Fibroblast of skin of left biceps (primary cell): ENCODE measurements at regions not wholly inside any gene's neighbourhood (a gene's known extent, or its start where the extent isn't known, plus 50 kb on each side); places are given as distances from the start of the nearest gene placed in this dataset.

Experiments
- DNase-seq, 2 experiments: peaks; one replicate each; pipeline ENCODE4 v3.0.0-alpha.2; 2013; ENCODE audit warnings: low read depth in 2 of 2

DNA sequence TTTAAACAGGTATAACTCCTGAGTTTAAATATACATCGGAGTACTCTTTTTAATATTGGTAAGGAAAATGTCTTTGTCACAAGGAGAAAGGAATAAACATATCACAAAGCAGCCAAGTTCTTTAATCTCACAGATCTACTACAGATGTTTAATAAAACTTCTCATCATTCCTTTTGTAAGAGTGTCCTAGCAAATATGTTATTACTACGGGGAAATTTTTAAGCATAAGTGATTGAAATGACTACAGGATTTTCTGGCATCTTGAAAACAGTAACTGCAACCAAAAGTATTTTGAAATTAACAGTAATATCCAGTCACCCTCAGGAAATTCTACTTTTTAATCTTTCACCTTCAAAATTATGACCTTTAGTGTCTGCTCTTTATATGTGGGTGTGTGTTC lies 403.1 kb downstream of the IRS1 start:
- no peak for DNase-seq

DNA sequence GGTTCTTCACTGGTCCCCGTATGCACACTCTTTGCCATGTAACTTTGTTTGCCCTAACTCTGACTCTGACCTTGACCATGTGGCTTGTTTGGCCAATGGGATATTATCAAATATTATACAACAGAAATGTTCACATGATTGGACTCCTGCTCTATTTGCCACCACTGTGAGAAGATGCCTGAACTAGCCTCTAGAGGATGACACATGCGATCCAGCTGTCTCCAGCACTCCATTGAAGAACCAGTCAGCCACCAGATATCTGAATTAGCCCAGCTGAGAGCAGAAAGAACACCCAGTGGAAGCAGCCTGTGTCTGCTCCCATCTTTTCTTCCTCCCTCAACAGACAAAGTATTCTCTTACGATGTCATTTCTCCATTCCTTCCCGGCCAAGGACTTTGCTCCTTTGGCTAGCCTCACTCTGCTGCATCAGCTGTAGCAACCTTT lies 412.1 kb downstream of the IRS1 start:
- DNase-seq, result no peak

DNA sequence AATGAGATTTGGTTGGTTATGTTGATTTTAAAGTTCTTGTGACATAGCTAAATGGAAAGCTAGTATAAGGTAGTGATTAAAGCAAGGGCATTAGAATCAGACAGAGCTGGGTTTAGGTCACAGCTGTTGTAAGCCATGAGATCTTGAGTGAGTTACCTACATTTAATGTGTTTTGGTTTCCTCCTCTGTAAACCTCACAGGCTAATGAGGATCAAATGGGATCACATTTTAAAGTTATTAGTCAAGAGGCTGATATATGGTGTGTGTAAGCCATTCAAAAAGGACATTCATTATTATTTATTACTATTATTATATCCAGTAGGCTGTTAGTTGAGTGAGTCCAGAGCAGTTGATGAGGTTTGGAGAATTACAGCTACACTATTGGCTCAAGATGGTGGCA lies 416.2 kb downstream of the IRS1 start:
- DNase-seq, result no peak

DNA sequence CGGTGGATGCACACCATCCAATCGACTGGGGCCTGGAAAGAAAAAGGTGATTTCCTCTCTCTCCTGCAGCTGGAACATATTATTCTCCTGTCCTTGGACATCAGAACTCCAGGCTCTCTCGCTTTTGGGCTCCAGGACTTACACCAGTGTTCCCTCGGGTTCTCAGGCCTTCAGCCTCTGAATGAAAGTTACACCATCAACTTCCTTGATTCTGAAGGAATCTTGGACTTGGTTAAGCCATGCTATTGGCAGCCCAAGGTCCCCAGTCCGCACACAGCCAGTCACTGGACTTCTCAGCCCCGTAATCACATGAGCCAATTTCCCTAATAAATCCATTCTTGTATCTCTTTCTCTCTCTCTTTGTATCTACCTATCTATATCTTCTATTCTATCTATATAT lies 418.9 kb downstream of the IRS1 start:
- DNase-seq, result no peak

DNA sequence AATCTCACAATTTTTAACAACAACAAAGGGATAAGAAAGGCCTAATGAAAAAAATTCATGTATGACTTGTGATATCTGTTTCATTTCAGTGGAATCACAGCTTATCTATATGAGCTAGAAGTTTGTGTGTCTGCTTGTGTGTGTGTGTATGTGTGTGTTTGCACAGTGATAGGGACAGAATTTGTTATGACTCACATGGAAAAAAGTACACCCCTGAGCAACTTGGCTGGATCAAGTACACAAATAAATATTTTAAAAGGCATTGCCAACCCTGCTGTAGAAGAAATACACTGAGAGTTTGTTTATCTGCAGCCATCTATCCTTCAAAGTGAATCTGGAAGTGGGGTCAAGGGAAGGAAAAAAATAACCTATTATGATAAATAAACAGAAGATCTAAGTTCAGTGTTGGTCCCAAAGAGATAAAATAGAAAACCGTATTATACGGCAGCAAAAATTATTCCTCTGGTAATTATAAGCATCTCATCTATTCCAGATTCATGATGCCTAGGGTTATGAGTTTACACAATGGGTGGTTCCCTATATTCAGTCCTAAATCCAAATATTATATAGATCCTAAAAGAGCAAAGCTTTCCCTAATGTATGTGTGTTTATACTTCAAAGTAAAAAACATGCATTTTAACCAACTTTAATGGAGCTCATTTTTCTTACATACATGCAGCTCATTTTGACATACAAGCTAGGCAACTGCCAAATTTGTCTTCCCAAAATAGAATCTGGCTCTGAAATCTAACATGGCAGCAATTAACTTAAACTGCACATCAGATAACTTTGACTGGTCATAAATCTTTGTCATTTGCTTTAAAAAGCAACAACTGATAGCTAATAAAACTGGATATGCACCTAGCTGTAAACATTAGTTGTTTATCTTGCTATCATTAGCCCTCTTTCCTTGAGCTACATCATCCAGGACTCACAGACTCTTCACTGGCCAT lies 420.6 kb downstream of the IRS1 start:
- no peak for DNase-seq

DNA sequence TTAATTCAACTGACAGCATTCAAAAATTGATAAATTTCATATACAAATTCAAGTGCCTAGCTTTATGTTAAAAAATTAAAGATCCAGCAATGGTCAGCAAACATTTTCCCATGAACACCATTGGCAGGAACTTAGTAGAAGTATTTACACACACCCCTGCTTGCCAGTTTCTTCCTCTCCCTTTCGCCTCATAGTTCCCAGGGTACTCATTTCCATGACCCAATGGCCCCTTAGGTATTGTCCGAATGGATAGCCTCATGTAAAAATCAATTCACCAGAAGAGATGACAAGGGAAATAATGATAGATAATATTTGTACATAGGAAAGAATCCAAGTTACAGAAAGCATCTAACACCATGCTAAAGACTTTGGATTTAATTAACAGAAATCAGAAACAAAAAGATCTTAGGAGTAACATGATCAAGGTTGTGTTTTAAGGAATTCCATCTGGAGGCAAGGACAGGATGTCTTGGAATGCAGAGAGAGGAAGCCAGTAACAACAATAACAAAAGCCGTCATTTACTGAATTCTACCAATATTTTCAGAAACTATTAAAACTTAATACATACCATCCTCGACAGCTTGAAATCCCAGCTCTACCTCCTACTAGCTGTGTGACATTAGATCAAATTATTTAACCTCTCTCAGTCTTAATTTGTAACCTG lies 423.0 kb downstream of the IRS1 start:
- DNase-seq, result no peak

DNA sequence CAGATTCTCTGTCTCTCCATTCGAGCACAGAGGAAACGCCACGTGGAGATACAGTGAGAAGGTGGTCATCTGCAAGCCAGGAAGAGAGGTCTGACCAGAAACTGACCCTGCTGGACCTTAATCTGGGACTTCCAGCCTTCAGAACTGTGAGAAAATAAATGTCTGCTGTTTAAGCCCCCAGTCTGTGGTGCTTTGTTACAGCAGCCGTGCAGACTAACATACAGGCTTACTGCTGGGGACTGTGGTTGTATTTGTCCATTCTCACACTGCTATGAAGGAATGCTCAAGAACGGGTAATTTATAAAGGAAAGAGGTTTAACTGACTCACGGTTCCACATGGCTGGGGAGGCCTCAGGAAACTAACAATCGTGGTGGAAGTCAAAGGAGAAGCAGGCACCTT lies 432.7 kb downstream of the IRS1 start:
- no peak for DNase-seq

DNA sequence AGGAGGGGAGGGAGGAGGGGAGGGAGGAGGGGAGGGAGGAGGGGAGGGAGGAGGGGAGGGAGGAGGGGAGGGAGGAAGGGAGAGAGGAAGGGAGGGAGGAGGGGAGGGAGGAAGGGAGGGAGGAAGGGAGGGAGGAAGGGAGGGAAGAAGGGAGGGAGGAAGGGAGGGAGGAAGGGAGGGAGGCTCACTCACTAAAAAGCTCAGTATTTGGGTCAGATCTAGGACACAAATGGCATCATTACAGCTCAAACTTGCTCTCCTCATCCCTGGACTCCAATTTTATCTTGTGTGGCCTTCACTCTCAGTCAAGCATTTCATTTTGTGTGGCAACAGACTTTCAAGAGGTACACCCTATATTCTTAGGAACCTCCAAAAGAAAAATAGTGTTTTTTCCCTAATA lies 435.4 kb downstream of the IRS1 start:
- no peak for DNase-seq

DNA sequence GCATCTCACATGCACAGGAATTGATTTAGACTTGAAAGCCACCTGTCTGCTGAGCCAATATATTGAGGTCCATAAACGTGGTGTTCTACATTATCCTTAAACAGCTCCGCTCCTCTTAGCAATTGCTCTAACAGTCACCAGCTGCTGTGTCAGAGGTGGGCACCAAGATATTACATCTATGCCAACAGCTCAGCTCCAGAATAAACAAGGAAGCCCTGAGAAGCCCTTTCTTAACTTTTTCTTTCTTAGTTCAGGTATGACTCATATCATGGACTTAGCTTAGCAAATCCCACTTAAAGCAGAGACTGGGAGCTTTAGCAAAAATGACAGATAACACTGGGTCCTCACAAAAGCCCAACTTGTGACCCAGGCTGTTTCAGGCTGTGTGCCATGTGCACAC lies 436.6 kb downstream of the IRS1 start:
- no peak for DNase-seq

DNA sequence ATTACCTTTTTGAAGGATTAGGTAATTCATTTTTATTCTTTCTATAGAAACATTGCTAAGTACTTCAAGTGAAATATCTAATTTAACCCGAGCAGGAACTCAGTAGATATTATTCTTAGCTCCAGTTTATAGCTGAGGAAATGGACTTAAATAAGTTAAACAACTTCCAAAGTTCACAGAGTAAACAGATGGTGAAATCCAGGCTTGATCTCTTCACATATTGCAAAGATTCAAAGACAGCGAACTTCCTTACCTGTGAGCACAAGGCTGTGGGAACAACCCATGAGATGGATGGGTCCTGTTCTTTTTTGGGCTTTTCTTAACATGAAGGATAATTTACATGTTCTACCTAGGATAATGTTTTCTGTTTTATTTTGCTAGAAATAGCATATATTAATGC lies 439.0 kb downstream of the IRS1 start:
- no peak for DNase-seq

DNA sequence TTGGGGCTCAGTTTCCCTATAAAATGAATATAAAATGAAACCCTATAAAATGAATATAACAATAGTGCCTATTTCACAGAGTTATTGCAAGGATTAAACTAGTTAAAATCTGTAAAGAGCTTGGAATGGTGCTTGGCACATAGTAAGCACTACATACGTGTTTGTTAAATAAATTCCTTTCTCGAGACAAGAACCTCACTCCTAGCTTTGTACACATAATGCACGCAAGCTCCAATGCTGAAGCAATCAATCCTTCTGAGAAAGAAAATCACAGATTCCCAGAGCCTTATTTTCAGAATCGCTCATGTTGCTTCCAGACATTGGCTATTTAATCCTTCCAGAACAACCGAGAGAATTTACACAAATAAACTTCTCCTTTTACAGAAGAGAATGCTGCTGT lies 440.9 kb downstream of the IRS1 start:
- DNase-seq, result no peak

DNA sequence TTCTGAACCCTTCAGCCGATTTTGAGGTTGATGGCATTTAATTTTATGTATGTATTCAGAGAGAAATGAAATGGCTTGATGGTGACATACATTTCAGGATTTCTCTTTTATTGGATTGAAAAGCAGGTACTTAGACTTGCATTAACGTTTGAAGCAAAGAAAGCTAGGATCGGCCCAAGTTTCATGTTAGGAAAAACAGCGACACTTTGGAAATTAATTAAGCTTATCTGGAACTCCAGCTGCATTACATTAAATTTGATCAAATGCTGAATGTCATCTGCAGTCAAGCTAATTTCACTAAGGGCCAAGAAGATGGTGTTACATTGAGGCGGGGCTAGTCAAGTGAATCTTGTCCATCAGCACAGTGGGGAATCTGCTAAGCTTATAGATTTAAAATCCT lies 441.8 kb downstream of the IRS1 start:
- DNase-seq, result no peak

DNA sequence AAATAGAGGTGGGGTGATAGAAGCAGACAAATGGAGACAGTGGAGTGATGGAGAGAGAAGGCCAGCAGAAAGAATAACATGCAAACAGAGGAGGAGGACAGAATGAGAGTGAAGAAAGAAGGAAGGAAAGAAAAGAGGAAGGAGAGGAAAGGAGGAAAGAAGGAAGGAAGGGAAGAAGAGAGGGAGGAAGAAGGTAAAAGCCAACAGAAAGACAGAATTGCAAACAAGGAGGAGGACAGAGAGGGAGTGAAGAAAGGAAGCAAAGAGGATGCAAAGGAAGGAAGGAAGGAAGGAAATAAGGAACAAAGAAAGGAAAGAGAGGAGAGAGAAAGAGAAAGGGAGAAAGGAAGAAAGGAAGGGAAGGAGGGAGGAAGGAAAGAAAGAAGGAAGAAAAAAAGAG lies 444.0 kb downstream of the IRS1 start:
- no peak for DNase-seq

DNA sequence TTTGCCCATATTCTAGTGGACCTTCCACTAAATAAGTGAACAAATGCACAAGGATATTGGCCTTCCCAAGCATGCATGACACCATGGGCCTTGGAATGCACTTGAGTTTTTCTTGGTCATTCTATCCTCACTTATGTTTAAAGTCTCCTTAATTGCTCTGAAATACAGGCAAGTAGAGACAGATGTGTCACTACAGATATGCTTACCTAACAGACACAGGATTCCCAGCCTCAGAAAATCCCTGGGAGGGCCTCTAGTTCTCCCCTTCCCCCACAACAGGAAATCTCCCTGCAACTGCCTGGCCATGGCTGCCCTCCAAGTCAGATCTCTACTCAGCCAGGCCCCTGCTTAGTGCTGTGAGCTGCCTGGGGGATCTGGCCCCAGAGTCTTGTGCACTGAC lies 445.2 kb downstream of the IRS1 start:
- DNase-seq, result peak in 1 of 2 experiments; percentile 18

DNA sequence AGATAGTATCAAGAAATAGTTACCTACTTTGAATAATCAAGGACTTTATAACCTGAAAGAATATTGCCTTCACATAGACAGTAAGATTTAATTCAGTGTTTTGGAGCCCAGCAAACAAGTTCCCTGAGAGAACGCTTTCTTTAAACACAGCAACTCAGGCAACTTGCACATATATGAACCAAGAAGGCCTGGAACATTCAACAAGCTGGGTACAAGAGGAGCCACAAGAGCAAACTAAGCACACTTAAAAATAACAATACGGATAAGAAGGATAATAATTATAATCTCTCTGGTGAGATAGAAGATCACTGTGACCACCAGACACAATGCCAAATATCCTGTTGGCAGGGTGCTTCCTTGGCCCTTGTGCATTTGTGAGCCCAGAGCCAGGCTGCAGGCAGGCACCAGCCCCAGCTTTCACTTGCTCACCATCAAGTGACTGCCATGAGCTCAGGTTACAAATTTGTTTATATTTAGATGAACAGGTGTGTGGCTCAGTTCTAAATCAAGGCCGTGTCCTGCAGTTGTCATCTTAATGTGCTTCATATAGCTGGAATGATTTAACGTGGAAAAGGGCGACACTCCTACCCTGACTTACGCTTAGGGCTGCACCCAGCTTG lies 446.6 kb downstream of the IRS1 start:
- DNase-seq, result no peak

DNA sequence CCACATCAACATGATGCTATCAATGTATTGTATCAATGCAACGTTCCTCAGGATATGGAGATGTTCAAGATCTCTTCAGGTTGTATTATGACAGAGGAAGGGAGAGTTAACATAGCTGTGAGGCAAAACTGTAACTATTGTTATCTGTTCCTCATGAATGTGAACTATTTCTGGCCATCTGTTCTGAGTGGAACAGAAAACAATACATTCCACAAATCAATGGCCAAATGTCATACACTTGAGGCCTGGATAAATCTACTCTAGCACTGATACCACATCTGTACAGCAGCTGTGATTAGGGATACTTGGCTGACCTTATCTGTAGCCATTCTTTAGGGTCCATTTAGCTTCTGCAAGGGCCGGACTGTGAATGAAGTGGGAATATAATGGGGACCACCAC lies 447.9 kb downstream of the IRS1 start:
- DNase-seq, result no peak

DNA sequence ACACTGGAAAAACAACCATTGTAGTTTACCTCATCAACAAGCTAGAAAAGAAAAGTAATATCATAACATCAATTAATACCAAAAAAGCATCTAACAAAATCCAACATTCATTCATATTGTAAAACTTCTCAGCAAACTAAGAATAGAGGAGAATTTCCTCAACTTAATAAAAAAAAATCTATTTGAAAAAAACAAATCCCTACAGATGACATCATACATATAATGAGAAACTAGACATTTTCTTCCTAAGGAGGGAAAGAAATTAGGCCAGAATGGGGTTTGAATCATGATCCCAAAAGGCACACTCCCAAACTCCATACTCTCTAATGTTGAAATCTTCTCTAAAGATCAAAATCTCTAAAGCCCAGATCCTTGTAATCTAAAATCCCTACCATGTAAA lies 460.0 kb downstream of the IRS1 start:
- DNase-seq, result no peak

DNA sequence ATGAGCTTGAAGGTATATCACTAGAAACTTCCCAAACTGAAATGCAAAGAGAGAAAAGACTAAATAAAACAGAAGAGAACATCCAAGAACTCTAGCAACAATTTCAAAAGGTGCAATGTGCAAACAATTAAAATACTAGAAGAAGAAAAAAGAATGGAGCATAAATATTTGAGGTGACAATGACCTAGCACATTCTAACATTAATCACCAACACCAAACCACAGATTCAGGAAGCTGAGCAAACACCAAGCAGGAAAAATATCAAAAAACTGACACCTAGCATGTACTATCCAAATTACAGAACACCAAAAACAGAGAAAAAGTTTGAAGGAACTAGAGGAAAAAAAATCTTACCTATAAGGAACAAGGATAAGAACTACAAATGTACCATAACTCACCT lies 460.8 kb downstream of the IRS1 start:
- DNase-seq, result no peak

DNA sequence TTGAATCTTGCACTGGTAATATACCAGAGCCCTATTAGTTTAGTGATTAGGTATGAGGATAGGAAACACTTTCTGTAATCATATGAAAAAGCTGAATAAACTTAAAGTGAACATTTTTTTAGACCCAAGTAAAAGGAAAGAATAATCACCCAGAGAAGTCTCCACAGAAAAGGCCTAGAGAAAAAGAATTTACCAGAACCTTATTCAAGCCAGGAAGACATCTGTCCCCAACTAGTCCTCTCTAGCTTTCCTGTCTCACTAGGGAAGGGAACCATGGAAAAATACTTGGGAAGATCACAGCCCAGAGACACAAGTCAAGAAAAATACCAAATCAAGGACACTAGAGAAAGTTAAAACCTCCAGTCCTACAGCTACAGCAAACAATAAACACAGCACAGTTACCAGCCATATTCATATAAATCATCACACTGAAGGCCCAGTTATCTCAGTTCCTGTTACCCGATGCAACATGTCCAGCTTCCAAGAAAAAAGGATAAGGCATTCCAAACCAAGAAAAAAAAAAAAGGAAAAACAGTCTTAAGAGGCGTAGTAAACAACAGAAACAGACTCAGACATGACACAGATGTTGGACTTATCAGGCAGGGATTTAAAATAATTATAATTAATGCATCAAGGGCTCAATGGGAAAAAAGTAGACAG lies 461.5 kb downstream of the IRS1 start:
- no peak for DNase-seq

DNA sequence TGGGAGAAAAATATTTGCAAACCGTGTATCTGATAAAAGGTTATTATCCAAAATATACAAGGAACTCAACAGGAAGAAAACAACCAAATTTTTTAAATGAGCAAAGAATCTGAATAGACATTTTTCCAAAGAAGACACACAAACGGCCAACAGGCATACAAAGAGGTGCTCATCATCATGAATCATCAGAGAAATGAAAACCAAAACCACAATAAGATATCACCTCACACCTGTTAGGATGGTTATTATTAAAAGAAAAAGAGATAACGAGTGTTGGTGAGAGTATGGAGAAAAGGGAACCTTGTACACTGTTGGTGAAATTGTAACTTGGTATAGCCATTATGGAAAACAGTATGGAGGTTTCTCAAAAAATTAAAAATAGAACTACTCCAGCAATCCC lies 463.3 kb downstream of the IRS1 start:
- no peak for DNase-seq

DNA sequence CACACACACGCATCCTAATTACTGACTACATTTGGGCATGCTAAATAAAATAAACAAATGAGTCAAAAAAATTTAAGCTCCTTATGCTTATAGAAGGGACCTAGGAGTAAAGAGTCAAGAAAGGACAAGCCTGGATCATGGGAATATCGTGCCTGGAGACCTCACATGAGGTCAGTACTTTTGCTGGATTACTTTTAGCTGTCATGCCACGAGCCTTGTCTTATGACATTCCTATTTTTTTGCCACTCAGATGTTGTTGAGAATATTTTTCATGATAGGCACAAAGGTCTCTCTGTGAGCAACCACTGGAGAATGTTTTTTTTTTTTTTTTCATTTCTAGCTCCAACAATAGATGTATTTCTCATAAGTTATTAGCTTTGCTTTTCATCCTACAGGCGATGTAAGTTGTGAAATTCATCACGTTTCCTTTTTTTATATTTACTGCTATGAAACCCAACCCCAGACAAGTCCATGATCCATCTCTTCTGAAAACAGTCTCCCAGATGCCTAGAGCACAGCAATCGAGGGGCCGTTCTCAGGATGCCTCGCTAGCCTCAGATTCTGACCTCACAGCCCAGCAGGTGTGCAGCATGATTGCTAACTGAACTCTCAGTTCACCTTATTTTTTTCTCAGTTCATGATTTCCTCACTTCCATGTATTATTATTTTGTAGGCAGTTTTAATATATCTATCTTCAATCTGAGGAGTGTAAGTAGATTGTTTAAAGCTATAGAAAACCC lies 464.5 kb downstream of the IRS1 start:
- no peak for DNase-seq

DNA sequence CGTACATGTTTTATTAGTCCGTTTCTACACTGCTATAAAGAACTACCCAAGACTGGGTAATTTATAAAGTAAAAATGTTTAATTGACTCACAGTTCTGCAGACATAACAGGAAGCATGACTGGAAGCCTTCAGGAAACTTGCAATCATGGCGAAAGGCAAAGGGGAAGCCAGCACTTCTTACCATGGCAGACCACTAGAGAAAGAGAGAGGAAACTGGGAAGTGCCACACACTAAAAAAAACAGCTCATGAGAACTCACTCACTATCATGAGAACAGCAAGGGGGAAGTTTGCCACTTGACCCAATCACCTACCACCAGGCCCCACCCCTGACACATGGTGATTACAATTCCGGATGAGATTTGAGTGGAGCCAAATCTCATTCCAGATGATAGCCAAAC lies 466.2 kb downstream of the IRS1 start:
- no peak for DNase-seq
